PFSK-1 (cell line): ENCODE measurements at regions not wholly inside any gene's neighbourhood (a gene's known extent, or its start where the extent isn't known, plus 50 kb on each side); places are given as distances from the start of the nearest gene placed in this dataset.

Experiments used
- FOXP2 ChIP-seq: optimal IDR thresholded peaks from 2 replicates; pipeline ENCODE3; 2011; ENCODE audit warnings: borderline replicate concordance, control low read depth, inconsistent platforms; ENCODE audit not compliant: insufficient read depth; ENCODE audit errors: extremely low read length, extremely low read depth
- POLR2AphosphoS5 ChIP-seq: IDR thresholded peaks from 2 replicates; pipeline ENCODE4 v1.6.1; 2012; ENCODE audit warnings: low read depth, mild to moderate bottlenecking, control low read depth, low read length, moderate library complexity
- REST ChIP-seq, 2 experiments: IDR thresholded peaks; 2 replicates each; pipeline versions ENCODE4 v1.6.1 to v1.8.0; 2011 to 2012; ENCODE audit warnings: low read depth in 2 of 2, low read length in 2 of 2, control low read depth in 1 of 2, inconsistent platforms in 1 of 2, mild to moderate bottlenecking in 1 of 2, moderate library complexity in 1 of 2; ENCODE audit not compliant: insufficient read depth in 1 of 2
- SIN3A ChIP-seq: IDR thresholded peaks from 2 replicates; pipeline ENCODE4 v1.6.1; 2012; ENCODE audit warnings: mild to moderate bottlenecking, low read length, moderate library complexity, borderline replicate concordance; ENCODE audit not compliant: insufficient read depth
- TAF1 ChIP-seq: IDR thresholded peaks from 2 replicates; pipeline ENCODE4 v1.6.1; 2012; ENCODE audit warnings: low read length, control low read depth, borderline replicate concordance; ENCODE audit not compliant: insufficient read depth

GRCh38 chr4:163991298-163991865 is 496.9 kb downstream of the TMA16 start:
- TF ChIP-seq POLR2AphosphoS5 (no peak), TAF1 (no peak)

GRCh38 chr4:164009435-164009834 is 514.9 kb downstream of the TMA16 start:
- TF ChIP-seq TAF1 (no peak), POLR2AphosphoS5 (no peak), FOXP2 (no peak), REST (IDR thresholded peaks at IDR 0.05; ENCODE audit: insufficient read depth in 1 of 2, low read depth in 2 of 2, low read length in 2 of 2) (no peak), SIN3A (no peak)

- no peak for TF ChIP-seq TAF1
- no peak for TF ChIP-seq FOXP2
- TF ChIP-seq REST (IDR thresholded peaks at IDR 0.05; ENCODE audit: insufficient read depth in 1 of 2, low read depth in 2 of 2, low read length in 2 of 2) = no peak
- no peak for TF ChIP-seq SIN3A
- no peak for TF ChIP-seq POLR2AphosphoS5
Measured at GRCh38 chr4:164011791-164012190, 517.3 kb downstream of the TMA16 start.

GRCh38 chr4:164012396-164013027 is 518.0 kb downstream of the TMA16 start:
- TF ChIP-seq SIN3A (no peak), POLR2AphosphoS5 (no peak), FOXP2 (no peak), REST (IDR thresholded peaks at IDR 0.05; ENCODE audit: insufficient read depth in 1 of 2, low read depth in 2 of 2, low read length in 2 of 2) (no peak), TAF1 (no peak)

- no peak for TF ChIP-seq FOXP2
- TF ChIP-seq REST (IDR thresholded peaks at IDR 0.05; ENCODE audit: insufficient read depth in 1 of 2, low read depth in 2 of 2, low read length in 2 of 2) = no peak
- TF ChIP-seq POLR2AphosphoS5 = no peak
- no peak for TF ChIP-seq SIN3A
- TF ChIP-seq TAF1 = no peak
Measured at GRCh38 chr4:164021947-164022346, 527.5 kb downstream of the TMA16 start.
